Testis (tissue), 2 donors: ENCODE measurements at regions not wholly inside any gene's neighbourhood (a gene's known extent, or its start where the extent isn't known, plus 50 kb on each side); places are given as distances from the start of the nearest gene placed in this dataset.

ENCODE experiments used
- CTCF ChIP-seq, 3 experiments: fragments of 450-650 bp in 2 of 3; fragments of 200-600 bp in 1 of 3; sonication (generic) in 1 of 3; IDR thresholded peaks; one replicate each; pipeline ENCODE4 v1.5.1; 2016 to 2019; ENCODE audit warnings: antibody characterized with exemption in 3 of 3, mild to moderate bottlenecking in 2 of 3, moderate library complexity in 1 of 3
- POLR2A ChIP-seq: fragments of 450-650 bp; IDR thresholded peaks from one replicate; pipeline ENCODE4 v1.6.1; 2017; ENCODE audit warnings: antibody characterized with exemption, mild to moderate bottlenecking, moderate library complexity

- TF ChIP-seq CTCF (IDR thresholded peaks at IDR 0.05) (no peak), POLR2A (no peak)
These were observed 423.5 kb upstream of the RIOK2 start for GRCh38 chr5:97606531-97606930.
